OCI-LY7 (cell line): ENCODE measurements at regions not wholly inside any gene's neighbourhood (a gene's known extent, or its start where the extent isn't known, plus 50 kb on each side); places are given as distances from the start of the nearest gene placed in this dataset.

ENCODE experiments used
- CTCF ChIP-seq: fragments of 200-600 bp; sonication (generic); conservative IDR thresholded peaks from 2 replicates; pipeline ENCODE4 v1.5.1; 2014; ENCODE audit warnings: mild to moderate bottlenecking, antibody characterized with exemption, low read length, moderate library complexity, mixed read lengths
- EZH2phosphoT487 ChIP-seq: fragments of 200-600 bp; sonication (generic); IDR thresholded peaks from 2 replicates; pipeline ENCODE4 v1.6.1; 2018; ENCODE audit warnings: low read depth, borderline replicate concordance, mild to moderate bottlenecking, mixed run types, antibody characterized with exemption, low read length, moderate library complexity, mixed read lengths

- TF ChIP-seq CTCF, result no peak
- TF ChIP-seq EZH2phosphoT487, result no peak
These were observed 72.4 kb upstream of the ARHGEF7 start for GRCh38 chr13:111042661-111043226.
